Heart left ventricle (tissue), 16 donors: ENCODE measurements at regions not wholly inside any gene's neighbourhood (a gene's known extent, or its start where the extent isn't known, plus 50 kb on each side); places are given as distances from the start of the nearest gene placed in this dataset.

ENCODE experiments used
- ATAC-seq, 4 donors: fragments of 200-7000 bp; cut with Tn5 transposase; one replicate each; pipeline ENCODE4 v1.9.1; 2020 to 2022; ENCODE audit warnings: moderate library complexity in 4 of 4, mild to moderate bottlenecking in 3 of 4, moderate number of reproducible peaks in 1 of 4
- DNase-seq, 5 donors: peaks; one replicate each; pipeline ENCODE4 v3.0.0-alpha.2; 2020
- H3K27ac ChIP-seq, 12 donors: fragments of 200-600 bp; sonication (generic) in 4 of 12; one replicate each; pipeline versions ENCODE4 v1.5.0 to v1.8.0; 2016 to 2022; ENCODE audit warnings: mild to moderate bottlenecking in 2 of 12
- H3K27me3 ChIP-seq, 9 donors: fragments of 200-600 bp; sonication (generic) in 2 of 9; one replicate each; pipeline versions ENCODE4 v1.5.1 to v1.8.0; 2016 to 2022; ENCODE audit warnings: mild to moderate bottlenecking in 3 of 9
- H3K36me3 ChIP-seq, 9 donors: fragments of 200-600 bp; sonication (generic) in 2 of 9; one replicate each; pipeline versions ENCODE4 v1.5.0 to v1.8.0; 2018 to 2022; ENCODE audit warnings: mild to moderate bottlenecking in 2 of 9
- H3K4me1 ChIP-seq, 12 donors: fragments of 200-600 bp; sonication (generic) in 4 of 12; one replicate each; pipeline versions ENCODE4 v1.5.0 to v1.8.0; 2016 to 2022; ENCODE audit warnings: mild to moderate bottlenecking in 3 of 12
- H3K4me3 ChIP-seq, 12 donors: fragments of 200-600 bp; sonication (generic) in 4 of 12; one replicate each; pipeline versions ENCODE4 v1.5.0 to v1.8.0; 2017 to 2022; ENCODE audit warnings: mild to moderate bottlenecking in 9 of 12, moderate library complexity in 4 of 12
- H3K9me3 ChIP-seq, 12 donors: fragments of 200-600 bp; sonication (generic) in 4 of 12; one replicate each; pipeline versions ENCODE4 v1.5.0 to v1.8.0; 2016 to 2022; ENCODE audit warnings: mild to moderate bottlenecking in 1 of 12
- POLR2A ChIP-seq, 2 donors: fragments of 450-650 bp; IDR thresholded peaks; one replicate each; pipeline ENCODE4 v1.6.1; 2017; ENCODE audit warnings: antibody characterized with exemption in 2 of 2, mild to moderate bottlenecking in 2 of 2, moderate library complexity in 2 of 2
- WGBS, 4 donors: extraction: QIAGEN DNeasy Blood & Tissue Kit in 2 of 4; methylation state at CpG; one replicate each; pipeline versions ENCODE4 v1.1.5 to v1.1.7; 2013 to 2018; 5-methylcytosine and 5-hydroxymethylcytosine counted together
- intact Hi-C, 10 donors: fragments of 100-400 bp; cut with DNase I; formaldehyde crosslinking; loops; one replicate each; pipeline versions ENCODE4 v1.11.1 to v1.14.2; 2022
- TF ChIP-seq, protein P1 (sequence below), 12 donors: fragments of 200-600 bp; sonication (generic) in 4 of 12; IDR thresholded peaks; one replicate each; pipeline versions ENCODE4 v1.5.0 to v1.8.0; 2018 to 2022; ENCODE audit warnings: antibody characterized with exemption in 12 of 12, mild to moderate bottlenecking in 5 of 12
- donor health status: ischemic (EF 13 %, LVEDD 7.1; RV severe dilation, severe dysfunction).
- donor health status: healthy with polysubstance abuse.
- donor health status: DM: no; HTN: yes; CAD: no.
- donor health status: DM: no; HTN: no; CAD: no.
- donor health status: ischemic (EF 25% LVEDD 6.9; RV normal size, moderate dysfunction).
- donor health status: ischemic (EF 25% LVEDD 5.7; RV mildly dilated, moderate dysfunction).
- donor health status: healthy.
- donor health status: DM: yes; HTN: yes; CAD: no.
- donor health status: ischemic (EF 35%, LVEDD 5.7; RV mildly dilated, moderate dysfunction).
- donor health status: nonischemic (EF 11% LVEDD 7.7; RV severe dilation, severe dysfunction).
- donor health status: DM: yes; HTN: yes; CAD: no.
- donor health status: PGD.
- donor health status: ischemic (EF 29% LVEDD 5.4; RV normal size, mild dysfunction).
- donor health status: nonischemic (EF 23%, LVEDD 6.1; RV moderate dilation, normal function).

DNA sequence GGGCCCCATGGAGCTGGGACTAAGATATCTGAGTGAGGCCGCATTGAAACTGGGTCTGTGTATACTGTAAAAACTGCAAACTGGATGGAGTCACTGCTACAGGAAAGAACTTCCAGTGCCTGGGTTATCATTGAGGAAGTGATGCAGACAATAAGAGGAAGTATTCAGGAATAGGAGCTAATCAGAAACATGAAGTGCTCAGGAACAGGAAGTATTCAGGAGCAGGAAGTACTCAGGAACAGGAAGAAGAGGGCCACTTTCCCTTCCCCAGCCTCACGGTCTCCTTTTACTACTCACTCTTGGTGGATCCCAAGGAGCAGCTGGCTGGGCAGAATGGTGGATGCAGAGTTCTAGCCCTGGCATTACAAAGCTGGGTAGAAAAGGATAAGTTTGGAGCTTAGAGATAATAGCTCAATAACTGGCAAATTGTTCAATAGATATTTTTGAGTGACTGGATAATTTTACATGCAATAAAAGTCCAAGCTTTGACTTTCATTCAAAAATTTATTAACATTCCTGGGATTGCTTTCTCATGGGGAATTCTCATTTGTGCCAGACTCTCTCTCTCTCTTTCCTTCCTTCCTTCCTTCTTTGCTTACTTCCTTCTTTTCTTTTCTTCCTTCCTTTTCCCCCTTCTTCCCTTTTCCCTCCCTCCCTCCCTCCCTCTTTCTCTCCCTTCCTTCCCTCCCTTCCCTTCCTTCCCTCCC is 82.2 kb upstream of the PAX1 start:
- intact Hi-C loops = loop anchor here in 1 of 10 donors (5.0 kb wide), 1 partner anchor 41 kb away; no protein-coding TSS in a partner anchor
- Histone ChIP-seq H3K36me3 (no peaks in the 10 kb centered on the region), H3K4me3 (no peak overlapping the region), H3K4me1 (no peaks in the 10 kb centered on the region), H3K27ac (no peak overlapping the region), H3K27me3 (peaks cover 0 to 29% (median 0%) of the 10 kb centered on the region in 9 donors), H3K9me3 (no peaks in the 10 kb centered on the region)
- no peak for ATAC-seq
- no peak for DNase-seq
- 40 to 49% (median 44%) methylated on average over 2 of the region's 2 CpGs for WGBS, 4 donors
- TF ChIP-seq, protein P1, sequence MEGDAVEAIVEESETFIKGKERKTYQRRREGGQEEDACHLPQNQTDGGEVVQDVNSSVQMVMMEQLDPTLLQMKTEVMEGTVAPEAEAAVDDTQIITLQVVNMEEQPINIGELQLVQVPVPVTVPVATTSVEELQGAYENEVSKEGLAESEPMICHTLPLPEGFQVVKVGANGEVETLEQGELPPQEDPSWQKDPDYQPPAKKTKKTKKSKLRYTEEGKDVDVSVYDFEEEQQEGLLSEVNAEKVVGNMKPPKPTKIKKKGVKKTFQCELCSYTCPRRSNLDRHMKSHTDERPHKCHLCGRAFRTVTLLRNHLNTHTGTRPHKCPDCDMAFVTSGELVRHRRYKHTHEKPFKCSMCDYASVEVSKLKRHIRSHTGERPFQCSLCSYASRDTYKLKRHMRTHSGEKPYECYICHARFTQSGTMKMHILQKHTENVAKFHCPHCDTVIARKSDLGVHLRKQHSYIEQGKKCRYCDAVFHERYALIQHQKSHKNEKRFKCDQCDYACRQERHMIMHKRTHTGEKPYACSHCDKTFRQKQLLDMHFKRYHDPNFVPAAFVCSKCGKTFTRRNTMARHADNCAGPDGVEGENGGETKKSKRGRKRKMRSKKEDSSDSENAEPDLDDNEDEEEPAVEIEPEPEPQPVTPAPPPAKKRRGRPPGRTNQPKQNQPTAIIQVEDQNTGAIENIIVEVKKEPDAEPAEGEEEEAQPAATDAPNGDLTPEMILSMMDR (IDR thresholded peaks at IDR 0.05) = no peak
- TF ChIP-seq POLR2A (IDR thresholded peaks at IDR 0.05) = no peak

DNA sequence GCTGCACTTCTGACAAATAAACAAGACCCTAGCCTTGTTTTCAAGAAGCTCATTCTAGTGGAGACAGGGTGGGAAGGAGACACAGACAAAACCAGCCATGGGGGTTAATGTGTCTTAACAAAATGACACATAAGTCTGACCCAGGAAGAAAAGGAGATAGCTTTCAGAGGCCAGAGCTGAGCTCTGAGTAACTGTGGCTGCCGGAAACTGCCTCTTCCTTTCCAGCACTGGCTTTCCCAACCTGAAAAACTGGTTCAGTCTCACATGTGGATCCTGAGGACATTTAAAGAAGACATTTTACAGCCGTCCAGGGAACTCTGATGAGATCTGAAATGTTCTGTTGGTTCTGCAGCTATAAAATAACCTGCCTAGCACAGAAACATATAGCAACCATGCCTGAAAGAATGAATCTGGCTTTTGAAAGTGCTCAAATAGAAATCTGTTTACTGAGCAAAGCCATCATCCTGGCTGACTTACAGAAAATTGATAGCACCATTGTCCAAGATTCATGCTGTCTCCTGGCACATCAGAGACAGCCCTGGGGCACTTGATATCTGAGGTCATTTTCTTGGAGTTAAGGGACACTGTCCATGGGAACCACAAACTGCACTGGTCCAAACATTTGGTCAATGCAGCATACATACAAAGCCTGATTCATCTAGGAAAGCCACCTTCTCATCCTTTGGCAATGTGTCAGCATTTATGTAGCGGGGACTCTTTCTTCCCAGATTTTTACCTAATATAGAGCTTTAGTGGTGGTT is 83.2 kb upstream of the PAX1 start:
- Histone ChIP-seq H3K27ac (no peak overlapping the region), H3K27me3 (peaks cover 0 to 31% (median 0%) of the 10 kb centered on the region in 9 donors), H3K4me3 (no peak overlapping the region), H3K9me3 (no peaks in the 10 kb centered on the region), H3K36me3 (no peaks in the 10 kb centered on the region), H3K4me1 (no peaks in the 10 kb centered on the region)
- no peak for ATAC-seq
- intact Hi-C loops = loop anchor here in 1 of 10 donors (5.0 kb wide), 1 partner anchor 40 kb away; no protein-coding TSS in a partner anchor
- no peak for DNase-seq
- no peak for TF ChIP-seq POLR2A (IDR thresholded peaks at IDR 0.05)
- TF ChIP-seq, protein P1 (IDR thresholded peaks at IDR 0.05) = no peak
- 66 to 73% (median 67%) methylated on average over 3 of the region's 3 CpGs for WGBS, 4 donors

GRCh38 chr20:21618759-21619416 is 86.6 kb upstream of the PAX1 start:
- TF ChIP-seq POLR2A (IDR thresholded peaks at IDR 0.05) = no peak
- TF ChIP-seq, protein P1 (IDR thresholded peaks at IDR 0.05) = no peak
- H3K4me3 ChIP-seq = no peak overlapping the region
- ATAC-seq (no peak), DNase-seq (no peak)
- H3K27ac ChIP-seq = no peak overlapping the region
- intact Hi-C loops = loop anchor here in 1 of 10 donors (5.0 kb wide), 2 partner anchors 382 to 757 kb away; no protein-coding TSS in a partner anchor
- WGBS, 4 donors = 60 to 66% (median 64%) methylated on average over 7 of the region's 7 CpGs
- no peaks in the 10 kb centered on the region for H3K36me3 ChIP-seq
- H3K4me1 ChIP-seq = no peaks in the 10 kb centered on the region
- H3K9me3 ChIP-seq = no peaks in the 10 kb centered on the region
- peaks cover 0 to 28% (median 0%) of the 10 kb centered on the region in 9 donors for H3K27me3 ChIP-seq
